ENCODE measurements at regions not wholly inside any gene's neighbourhood (a gene's known extent, or its start where the extent isn't known, plus 50 kb on each side); places are given as distances from the start of the nearest gene placed in this dataset.

- no peak for ATAC-seq
- intact Hi-C loops (cut with DNase I) = no loop called here
- TF ChIP-seq CTCF (IDR thresholded peaks at IDR 0.05) = no peak
- H3K9me3 ChIP-seq = peaks cover 0 to 77% of the 10 kb centered on the region in 2 donors
- H3K27me3 ChIP-seq = no peaks in the 10 kb centered on the region
- no peak overlapping the region for H3K27ac ChIP-seq
- no peak overlapping the region for H3K4me3 ChIP-seq
- no peaks in the 10 kb centered on the region for H3K4me1 ChIP-seq
- DNase-seq = no peak
- no peaks in the 10 kb centered on the region for H3K36me3 ChIP-seq
Measured at GRCh38 chr20:29299811-29300578, 1957.5 kb upstream of the DEFB115 start.

GRCh38 chr20:29300579-29301551 is 1956.6 kb upstream of the DEFB115 start:
- Histone ChIP-seq H3K27ac (no peak overlapping the region), H3K4me1 (no peaks in the 10 kb centered on the region), H3K36me3 (no peaks in the 10 kb centered on the region), H3K9me3 (peaks cover 0 to 75% of the 10 kb centered on the region in 2 donors), H3K4me3 (no peak overlapping the region), H3K27me3 (no peaks in the 10 kb centered on the region)
- no peak for TF ChIP-seq CTCF (IDR thresholded peaks at IDR 0.05)
- ATAC-seq (no peak), DNase-seq (no peak)
- intact Hi-C loops (cut with DNase I) = no loop called here

GRCh38 chr20:29301624-29302259 is 1955.7 kb upstream of the DEFB115 start:
- no peaks in the 10 kb centered on the region for H3K4me1 ChIP-seq
- intact Hi-C loops (cut with DNase I) = no loop called here
- DNase-seq = no peak
- ATAC-seq = no peak
- TF ChIP-seq CTCF (IDR thresholded peaks at IDR 0.05) = no peak
- H3K36me3 ChIP-seq = no peaks in the 10 kb centered on the region
- H3K4me3 ChIP-seq = no peak overlapping the region
- no peak overlapping the region for H3K27ac ChIP-seq
- no peaks in the 10 kb centered on the region for H3K27me3 ChIP-seq
- peaks cover 0 to 66% of the 10 kb centered on the region in 2 donors for H3K9me3 ChIP-seq

GRCh38 chr20:29302979-29303644 is 1954.4 kb upstream of the DEFB115 start:
- Histone ChIP-seq H3K4me1 (no peaks in the 10 kb centered on the region), H3K4me3 (no peak overlapping the region), H3K27me3 (no peaks in the 10 kb centered on the region), H3K27ac (no peak overlapping the region), H3K9me3 (peaks cover 0 to 55% of the 10 kb centered on the region in 2 donors), H3K36me3 (no peaks in the 10 kb centered on the region)
- DNase-seq (no peak), ATAC-seq (no peak)
- no peak for TF ChIP-seq CTCF (IDR thresholded peaks at IDR 0.05)
- intact Hi-C loops (cut with DNase I) = no loop called here
